RCC 7860 (cell line): ENCODE measurements at regions not wholly inside any gene's neighbourhood (a gene's known extent, or its start where the extent isn't known, plus 50 kb on each side); places are given as distances from the start of the nearest gene placed in this dataset.
"Not testable (repeated sequence)": the region's sequence is repeated elsewhere in the genome, so short reads cannot be mapped to it uniquely, and the experiment has no call there.

Experiments
- DNase-seq: peaks from one replicate; pipeline ENCODE4 v3.0.0-alpha.2; 2015; ENCODE audit warnings: low spot score
- FAIRE-seq: peaks from 2 replicates; lab custom pipeline; 2012; peaks lifted over from hg19 to GRCh38; lab: Jason Lieb, UNC

DNA sequence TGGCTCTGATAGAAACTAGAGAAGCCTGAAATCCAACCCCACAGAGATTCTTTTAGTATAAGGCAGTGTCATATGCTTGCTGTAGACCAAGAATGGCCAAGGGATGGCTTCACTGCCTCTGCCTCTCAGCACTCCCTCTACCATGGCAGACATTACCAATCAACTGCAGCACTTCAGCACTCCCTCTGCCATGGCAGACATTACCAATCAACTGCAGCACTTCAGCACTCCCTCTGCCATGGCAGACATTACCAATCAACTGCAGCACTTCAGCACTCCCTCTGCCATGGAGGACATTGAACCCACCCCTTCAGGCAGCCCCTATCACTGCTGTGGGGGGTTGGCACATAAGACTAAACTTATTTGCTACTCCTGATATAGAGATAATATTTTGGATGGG lies 287.8 kb downstream of the AACS start:
- DNase-seq, FAIRE-seq: not testable (repeated sequence)

DNA sequence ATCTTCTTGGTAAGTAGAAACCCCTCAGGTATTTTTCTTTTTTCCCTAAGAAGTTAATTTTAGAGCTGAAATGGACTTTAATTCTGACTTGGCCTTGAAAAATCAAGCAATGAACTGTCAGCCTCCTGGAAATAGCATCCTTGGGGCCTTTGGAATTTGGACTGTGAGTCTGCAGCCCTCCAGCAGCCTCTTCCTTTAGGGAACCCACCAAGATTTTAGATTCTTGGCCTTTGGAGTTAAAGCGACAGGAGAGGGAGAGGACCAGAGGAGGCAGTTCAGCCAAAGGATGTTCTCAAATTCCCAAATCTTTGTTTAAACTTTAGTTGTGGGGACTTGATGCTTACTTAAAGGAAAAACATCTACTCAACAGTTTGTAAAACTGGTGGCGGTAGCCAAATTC lies 288.6 kb downstream of the AACS start:
- no peak for FAIRE-seq
- DNase-seq: no peak

DNA sequence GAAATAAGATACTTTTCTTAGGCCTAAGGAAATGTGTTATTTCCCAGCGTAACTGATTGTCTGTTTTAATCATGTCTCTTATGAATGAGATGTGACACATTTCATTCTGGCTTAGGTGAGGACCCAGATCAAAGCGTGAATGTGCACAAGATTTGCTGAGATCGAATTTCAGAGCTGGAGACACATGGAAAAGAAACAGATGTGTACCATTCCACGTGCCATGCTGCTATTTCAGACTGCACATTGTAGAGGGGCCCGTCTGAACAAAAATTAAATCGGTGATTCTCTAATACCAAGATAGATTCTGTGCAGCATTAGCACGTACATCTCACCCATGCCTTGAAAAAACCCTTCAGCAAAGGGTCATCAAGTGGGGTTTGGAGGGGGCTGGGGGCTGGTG lies 290.4 kb downstream of the AACS start:
- DNase-seq (no peak), FAIRE-seq (no peak)

DNA sequence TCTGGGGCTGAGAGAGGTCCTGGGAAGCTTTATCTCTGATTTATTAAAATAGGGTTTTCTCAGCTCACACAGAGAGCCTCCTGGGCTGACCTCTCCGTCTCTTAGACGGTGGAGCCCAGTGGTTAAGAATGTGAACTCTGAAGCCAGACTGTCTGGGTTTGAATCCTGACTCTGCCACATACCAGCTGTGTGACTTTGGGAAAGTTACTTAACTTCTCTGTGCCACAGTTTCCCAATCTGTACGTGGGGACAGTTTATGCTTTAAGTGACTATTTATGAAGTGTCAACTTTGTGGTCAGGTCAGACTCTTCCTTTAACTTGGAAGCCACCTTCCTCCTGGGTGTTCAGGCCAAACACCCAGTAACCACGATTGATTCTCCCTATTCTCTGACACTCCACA lies 290.9 kb downstream of the AACS start:
- FAIRE-seq: no peak
- no peak for DNase-seq

DNA sequence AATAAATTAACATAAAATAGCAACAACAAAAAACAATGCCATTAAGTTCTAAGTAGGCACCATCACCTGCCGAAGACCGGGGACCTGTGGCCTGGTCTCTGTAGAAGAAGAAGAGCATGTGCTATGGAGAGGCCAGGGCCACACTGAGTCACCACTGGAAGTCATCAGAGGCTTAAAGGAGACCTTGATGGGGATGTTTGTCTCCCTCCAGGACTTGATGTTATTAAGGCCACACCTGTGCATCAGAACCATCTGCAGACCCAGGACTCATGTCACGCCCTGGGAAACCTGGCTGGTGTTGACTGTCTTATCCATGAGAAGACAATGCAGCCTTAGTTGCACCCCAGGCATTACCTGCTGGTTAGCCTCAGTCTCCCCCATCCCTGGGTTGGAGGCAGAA lies 292.3 kb downstream of the AACS start:
- FAIRE-seq: no peak
- DNase-seq: no peak

DNA sequence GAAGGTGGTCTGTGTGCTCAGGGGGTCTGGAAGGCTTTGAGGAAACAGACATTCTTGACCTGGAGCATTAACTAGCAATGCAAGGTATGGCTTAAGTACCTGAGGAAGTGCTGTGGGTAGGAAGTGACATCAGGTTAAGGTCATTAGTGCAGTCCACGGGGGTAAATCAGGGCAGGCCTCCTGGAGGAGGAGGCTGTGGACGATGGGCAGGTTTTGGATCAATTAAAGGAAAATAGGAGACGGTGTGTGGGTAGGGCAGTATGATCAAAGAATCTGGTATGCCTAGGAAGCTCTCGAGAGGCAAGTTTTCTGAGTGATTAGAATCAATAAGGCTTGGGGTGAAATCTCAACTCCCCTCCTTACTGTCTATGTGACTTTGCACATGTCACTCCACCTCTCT lies 295.3 kb downstream of the AACS start:
- no peak for DNase-seq
- FAIRE-seq: no peak

DNA sequence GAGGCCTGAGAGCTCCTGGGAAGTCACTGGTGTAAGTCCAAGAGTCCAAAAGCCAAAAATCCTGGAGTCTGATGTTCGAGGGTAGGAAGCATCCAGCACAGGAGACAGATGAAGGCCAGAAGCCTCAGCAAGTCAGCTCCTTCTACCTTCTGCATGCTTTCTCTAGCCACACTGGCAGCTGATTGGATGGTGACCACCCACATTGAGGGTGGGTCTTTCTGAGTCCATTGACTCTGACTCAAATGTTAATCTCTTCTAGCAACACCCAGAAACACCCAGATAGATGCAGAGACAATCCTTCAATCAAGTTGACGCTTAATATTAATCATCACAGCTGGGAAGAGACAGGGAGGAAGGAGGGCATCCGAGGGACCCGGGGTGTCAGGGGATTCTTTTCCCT lies 305.8 kb downstream of the AACS start:
- DNase-seq (no peak), FAIRE-seq (no peak)

DNA sequence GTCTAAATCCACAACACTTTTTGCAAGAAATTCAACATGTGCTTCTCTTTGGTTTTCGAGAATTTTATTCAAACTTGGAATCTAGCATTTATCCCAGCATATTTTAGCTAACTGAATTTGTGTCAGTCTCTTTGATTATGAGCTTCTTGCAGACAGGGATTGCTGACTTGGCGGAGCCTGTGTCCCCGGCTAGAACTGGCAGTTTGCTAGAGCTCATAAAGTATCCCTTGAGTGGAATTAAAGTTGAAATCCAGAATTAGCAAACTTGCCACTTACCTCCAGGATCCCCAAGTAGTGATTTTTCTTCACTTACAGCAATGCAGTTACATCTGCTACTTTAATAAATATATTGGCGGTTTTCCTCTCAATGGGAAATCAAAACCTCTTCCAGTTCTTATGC lies 306.9 kb downstream of the AACS start:
- FAIRE-seq: no peak
- DNase-seq: no peak

DNA sequence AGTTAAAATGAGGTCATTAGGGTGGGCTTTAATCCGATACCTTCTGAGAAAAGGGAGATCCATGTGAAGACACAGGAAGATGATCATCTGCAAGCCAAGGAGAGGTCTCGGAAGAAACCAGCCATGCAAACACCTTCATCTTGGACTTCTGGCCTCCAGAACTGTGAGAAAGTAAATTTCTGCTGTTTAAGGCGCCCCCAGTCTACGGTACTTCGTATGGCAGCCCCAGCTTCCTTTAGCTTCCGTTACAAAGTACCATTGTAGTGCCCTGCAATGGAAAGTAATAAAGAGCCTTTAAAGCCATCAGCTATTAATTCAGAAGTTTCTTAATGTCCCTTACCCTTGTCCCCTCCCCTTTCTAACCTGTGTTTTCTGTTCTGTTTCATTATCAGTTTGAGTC lies 308.1 kb downstream of the AACS start:
- FAIRE-seq (no peak), DNase-seq (no peak)

DNA sequence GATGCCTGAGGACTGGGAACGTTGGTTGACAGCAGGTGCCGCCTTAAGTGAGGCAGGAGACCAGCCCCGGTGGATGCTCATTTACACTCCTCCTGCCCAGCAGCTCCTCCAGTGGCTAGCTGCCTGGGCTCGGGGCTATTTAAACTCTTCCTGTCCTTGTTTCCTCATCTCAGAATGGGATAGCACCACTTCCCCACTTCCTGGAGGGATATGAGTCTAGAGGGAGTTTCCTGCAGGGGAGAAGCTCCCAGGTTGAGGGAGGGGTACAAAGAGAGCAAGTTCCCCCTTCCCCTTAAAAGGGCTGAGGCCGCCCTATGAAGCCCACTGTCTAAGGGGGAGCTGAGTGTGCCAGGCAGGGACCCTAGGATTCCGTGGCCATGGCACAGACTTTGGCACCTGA lies 311.2 kb downstream of the AACS start:
- DNase-seq (no peak), FAIRE-seq (no peak)

DNA sequence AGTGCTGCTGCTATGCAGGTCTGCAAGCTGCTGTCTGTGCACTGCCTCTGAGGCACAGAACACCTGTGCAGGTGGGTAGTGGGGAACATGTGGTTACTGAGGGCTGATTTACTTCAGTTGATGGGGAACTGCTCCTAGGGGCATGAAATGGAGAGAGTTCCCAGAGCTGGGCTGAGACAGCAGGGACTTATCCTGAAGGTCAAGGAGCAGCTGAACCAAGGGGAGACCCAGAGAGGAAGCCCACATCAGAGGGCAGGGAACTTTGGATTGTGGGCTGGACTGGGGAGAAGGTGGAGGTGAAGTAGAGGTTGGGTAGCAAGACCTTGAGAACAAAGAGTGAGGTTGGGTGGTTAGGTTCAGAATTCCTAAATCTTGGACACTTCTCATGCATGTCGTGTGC lies 311.9 kb downstream of the AACS start:
- DNase-seq (no peak), FAIRE-seq (no peak)

DNA sequence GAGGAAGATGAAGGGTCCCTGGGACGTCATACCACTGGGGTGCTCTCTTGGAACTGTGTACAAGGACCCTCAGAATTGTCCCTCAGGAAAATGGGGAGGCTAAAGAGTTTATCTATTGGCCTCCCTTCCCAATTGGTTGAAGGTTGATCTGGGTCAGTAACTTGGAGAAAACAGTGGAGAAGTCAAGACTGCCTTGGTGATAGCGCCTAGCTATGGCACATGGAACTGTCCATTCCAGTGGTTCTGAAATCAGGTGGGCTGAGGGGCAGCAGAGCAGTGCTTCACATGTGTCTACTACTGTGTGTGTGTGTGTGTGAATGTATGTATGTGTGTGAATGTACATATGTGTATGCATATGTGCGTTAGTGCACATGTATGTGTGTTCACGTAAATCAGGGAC lies 316.1 kb downstream of the AACS start:
- no peak for FAIRE-seq

DNA sequence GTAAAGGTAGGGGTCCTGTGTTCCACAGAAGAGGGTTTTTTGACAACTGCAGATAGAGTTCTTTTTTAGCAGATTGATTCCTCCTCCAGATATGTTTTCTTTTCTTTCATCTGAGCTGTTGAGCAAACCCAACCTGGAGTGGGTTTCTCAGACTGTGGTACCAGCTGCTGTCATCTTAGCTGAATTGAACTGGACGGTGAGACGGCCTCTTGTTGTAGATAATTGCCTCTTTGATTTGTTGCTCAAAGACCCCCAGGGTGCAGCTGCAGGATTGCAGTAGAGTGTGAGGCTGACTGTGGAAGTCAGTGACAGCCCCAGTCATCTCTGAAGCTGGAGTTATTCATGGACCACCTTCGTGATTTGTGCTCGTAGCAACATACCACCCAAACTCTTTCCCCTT lies 317.7 kb downstream of the AACS start:
- DNase-seq (no peak), FAIRE-seq (no peak)

More for the DNA sequence above, 316.1 kb downstream of the AACS start:
- no peak for DNase-seq

DNA sequence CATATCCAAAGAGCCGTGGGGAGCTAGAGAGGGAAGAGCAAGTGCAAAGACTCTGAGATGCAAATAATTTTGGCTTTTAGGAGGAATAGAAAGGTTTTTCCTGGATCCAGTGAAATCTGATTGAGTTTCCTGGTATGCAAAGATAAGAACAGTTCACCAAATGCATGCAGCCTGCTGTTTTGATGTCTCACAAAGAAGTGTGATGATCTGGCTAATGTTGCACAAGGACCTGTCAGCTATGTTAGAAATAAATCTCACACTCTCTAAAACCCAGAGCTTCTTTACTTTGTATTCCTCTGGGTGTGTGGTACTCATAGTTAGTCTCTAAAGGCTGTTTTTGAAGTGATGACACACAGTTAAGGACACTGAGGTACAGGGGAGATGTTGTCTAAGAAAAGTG lies 321.4 kb downstream of the AACS start:
- FAIRE-seq: no peak

DNA sequence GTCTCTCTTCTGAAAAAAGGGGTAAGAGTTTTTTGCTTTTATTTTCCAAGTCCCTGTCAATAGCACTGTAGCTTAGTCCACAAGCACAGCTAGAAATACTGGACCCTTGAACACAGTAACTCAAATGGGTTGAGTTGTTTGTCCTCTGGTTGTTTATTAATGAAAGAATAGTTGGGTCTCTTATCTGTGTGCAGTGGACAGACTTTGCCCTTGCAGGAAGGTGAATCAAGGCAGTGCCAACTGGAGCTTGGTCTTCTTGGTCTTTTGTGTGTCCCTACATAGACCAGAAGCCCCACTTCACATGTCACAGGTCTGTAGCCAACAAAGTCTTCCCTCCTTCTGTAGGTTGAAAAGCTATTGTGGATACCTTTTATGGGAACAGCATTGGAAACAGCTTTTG lies 322.0 kb downstream of the AACS start:
- FAIRE-seq (no peak), DNase-seq (no peak)

More for the DNA sequence above, 321.4 kb downstream of the AACS start:
- DNase-seq: no peak

DNA sequence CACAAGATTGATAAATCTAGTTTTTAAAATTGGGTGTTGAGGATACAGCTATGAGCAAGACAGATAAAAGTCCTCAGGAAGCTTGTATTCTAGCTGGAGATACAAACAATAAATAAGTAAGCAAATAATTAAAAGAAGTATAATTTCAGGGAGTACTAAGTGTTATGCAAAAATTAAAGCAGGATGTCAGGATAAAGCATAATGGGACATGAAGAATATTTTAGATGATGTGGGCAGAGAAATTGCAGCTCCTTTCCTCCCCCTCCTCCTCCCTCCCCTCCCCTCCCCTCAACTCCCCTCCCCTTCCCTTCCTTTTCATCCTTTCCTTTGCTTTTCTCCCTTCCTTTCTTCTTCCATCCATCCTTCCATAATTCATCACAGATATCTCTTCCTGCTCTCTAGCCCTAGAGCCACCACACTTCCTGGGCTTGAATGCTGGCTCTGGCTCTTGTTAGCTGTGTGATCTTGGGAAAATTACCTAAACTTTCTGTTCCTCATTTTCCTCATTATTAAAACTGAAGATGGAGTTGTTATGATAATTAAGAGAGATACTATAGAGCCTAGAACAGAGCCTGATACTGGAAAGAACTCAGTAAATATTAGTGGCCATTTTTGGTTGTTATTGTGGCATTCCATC lies 323.9 kb downstream of the AACS start:
- no peak for FAIRE-seq

DNA sequence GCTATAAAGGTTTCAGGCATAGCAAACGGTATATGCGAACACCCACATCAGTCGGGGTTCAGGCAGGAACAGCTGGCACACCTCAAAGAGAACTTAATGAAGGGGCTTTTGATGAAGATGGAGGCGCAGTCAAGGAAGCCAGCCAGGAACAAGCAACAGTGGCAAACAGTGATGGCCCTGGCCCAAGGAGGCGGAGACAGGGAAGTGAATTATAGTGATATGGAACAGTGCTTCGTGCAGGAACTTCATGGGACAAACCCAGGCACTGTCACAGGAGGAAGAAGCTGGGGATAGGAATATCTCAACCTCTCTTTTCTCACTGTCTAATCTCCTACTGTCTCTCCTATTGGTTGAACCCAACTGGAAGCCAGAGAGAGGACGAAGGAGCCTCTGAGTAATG lies 328.3 kb downstream of the AACS start:
- FAIRE-seq (no peak), DNase-seq (no peak)

More for the DNA sequence above, 323.9 kb downstream of the AACS start:
- DNase-seq: no peak

DNA sequence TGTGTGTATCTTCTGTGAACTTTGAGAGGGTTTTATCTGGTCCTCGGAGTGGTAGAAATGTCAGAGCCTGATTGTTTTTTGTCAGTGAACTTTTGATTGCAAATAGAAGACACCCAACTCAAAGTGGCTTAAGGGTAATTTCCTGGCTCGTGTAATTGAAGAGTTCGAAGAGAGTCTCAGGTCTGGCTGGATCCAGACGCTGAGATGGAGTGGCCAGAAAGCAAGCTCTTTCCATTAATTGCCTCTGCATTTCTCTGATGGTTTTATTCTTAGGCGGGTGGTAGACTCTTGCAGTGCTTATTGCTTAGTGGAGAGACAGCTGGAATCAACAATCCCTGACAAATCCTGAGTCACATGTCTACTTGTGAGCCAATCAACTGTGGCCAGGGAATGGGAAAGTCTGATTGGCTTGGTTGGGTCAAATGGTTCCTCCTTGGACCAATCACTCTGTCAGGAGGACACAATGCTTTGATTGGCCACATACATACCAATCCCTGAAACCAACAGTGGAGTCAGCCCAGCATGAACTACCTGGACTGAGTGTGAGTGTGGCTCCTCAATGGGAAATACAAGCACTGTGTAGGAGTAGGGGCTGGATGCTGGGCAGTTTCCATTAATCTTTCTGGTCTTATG lies 330.5 kb downstream of the AACS start:
- DNase-seq (no peak), FAIRE-seq (no peak)

DNA sequence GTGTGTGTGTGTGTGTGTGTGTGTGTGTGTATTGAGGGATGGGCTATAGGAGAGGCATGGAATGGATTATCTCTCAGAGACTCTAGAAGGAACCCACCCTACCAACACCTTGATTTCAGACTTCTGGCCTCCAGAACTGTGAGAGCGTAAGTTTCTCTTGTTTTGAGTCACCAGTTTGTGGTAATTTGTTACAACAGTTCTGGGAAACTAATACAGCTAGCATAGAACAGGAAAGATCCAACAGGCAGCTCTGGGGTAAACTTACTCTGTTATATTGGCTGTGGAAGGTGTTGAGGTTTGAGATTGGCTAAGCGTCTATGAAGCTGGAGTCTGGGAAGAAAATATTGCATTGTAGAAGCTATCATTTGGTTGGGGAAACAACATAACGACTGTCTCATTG lies 334.3 kb downstream of the AACS start:
- no peak for DNase-seq
- no peak for FAIRE-seq

DNA sequence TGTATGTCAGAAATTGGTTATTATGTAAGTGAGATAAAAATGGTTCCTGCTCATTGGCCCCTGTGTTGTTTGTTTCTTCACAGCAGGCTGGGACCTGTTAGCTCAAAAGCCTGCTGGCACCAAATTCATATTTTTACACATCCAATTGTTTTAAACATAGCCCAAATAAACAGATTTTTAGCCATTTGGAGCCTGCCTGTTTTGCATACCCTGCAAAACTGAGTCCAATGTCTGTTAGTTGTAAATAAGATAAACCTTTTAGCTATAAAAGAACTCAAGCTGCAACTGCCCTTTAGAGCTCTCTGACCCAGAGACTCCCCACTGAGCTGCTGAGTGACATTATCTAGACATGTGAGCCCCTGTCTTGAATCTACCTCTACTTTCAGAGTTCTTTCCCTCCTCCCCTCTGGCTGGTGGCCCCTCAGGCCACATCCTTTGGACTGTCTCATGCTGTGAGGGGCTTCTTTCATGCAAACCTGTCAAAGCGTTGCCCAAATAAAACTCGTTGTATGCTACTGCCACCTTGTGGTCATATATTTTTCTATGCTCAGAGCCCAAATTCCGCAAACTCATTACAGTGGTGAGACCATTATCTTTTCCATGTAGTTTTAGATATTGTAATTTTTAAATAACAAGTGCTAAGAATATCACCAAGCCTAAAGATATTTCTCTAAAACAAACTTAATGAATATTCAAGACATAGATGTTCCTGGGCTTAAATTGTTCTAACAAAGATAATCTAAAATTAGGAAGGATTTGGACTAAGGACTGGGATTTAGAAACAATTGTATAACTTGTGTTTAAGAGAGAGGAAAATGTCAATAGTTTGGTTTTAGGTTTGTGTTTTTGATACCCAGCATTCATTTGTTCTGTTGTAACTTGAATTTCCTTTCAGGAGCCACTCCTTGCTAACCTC lies 337.9 kb downstream of the AACS start:
- peak; percentile 26 for FAIRE-seq
- DNase-seq: peak; percentile 15

DNA sequence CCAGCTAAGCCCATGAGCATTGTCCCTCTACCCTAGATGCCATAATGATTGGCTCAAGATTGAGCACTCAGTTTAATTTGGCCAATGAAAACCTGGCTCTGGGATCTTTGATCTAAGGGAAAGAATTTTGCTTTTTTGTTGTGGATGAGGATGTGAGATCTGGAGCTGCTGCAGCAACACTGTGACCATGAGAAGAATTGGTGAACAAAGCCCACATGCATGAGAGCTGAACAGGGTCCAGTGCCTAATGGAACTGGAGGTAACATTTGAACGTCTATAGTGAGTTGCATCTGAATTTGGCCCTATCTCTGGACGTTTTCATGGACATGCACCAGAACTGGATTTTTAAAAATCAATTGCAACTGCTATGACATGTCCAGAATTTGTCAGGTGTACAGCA lies 338.6 kb downstream of the AACS start:
- DNase-seq (no peak), FAIRE-seq (no peak)

DNA sequence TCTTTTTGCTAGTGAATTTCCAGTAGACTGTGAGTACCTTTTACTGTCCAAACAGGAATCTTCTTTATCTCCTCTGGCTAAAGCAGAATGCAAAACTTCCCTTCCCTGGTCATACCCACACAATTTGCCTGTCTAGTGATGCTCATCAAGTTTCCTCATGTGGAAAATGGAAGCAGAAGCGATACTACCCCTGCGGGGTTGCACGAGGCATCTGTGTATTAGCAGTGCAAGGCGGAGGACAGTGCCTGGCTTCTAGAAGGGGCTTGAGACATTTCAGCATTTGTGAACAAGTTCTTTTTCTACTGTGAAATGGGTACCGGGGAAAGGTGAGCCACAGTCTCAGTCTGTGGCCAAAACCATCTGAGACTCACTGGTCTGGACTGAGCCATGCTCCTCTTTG lies 340.9 kb downstream of the AACS start:
- no peak for FAIRE-seq
- no peak for DNase-seq
